ENCODE measurements at regions not wholly inside any gene's neighbourhood (a gene's known extent, or its start where the extent isn't known, plus 50 kb on each side); places are given as distances from the start of the nearest gene placed in this dataset.

DNA sequence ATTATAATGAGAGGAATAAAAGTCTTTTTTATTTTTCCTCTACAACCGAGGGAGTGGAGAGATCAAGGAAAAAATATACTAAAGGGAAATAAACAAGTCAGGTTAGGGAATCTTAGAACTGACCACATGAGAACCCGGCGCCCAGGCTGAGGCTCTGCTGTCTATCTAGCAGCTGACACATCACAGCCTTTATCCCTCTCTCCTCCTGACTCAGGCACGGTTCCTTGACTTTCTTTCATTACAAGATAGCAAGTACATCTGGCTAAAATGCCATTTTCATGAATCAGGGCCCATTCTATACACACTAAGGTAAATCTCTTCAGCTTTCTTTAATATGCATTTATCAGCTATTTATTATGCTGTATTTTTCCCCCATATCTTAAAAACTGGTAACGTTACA lies 296.0 kb downstream of the TMX3 start:
- Histone ChIP-seq H3K4me3 (ENCODE audit: low read depth in 1 of 3, low read length in 3 of 3) (no peak overlapping the region), H3K4me1 (ENCODE audit: control insufficient read depth in 4 of 4, insufficient read depth in 4 of 4, low read length in 3 of 4) (no peaks in the 10 kb centered on the region), H3K9ac (ENCODE audit: low read depth in 1 of 2, low read length in 2 of 2) (no peak overlapping the region), H3K27ac (ENCODE audit: low read depth in 1 of 2, low read length in 2 of 2) (no peak overlapping the region), H3K36me3 (ENCODE audit: control insufficient read depth in 4 of 4, insufficient read depth in 3 of 4, low read depth in 1 of 4, low read length in 3 of 4) (no peaks in the 10 kb centered on the region), H3K27me3 (ENCODE audit: control insufficient read depth in 4 of 4, insufficient read depth in 4 of 4, low read length in 3 of 4) (no peaks in the 10 kb centered on the region), H3K9me3 (ENCODE audit: control insufficient read depth in 4 of 4, low read length in 3 of 4) (no peaks in the 10 kb centered on the region)
- WGBS = 69% methylated on average over 5 of the region's 5 CpGs
- TF ChIP-seq HNF4G (IDR thresholded peaks at IDR 0.05) (no peak), JUND (IDR thresholded peaks at IDR 0.05) (no peak), FOXA2 (IDR thresholded peaks at IDR 0.05) (no peak), RAD21 (IDR thresholded peaks at IDR 0.05) (no peak), EGR1 (IDR thresholded peaks at IDR 0.05; ENCODE audit: low read depth in 2 of 2) (no peak), YY1 (IDR thresholded peaks at IDR 0.05) (no peak), RXRA (IDR thresholded peaks at IDR 0.05) (no peak), NR2F2 (IDR thresholded peaks at IDR 0.05) (no peak), TAF1 (conservative IDR thresholded peaks at IDR 0.05) (no peak), FOXA1 (IDR thresholded peaks at IDR 0.05) (no peak), SP1 (IDR thresholded peaks at IDR 0.05) (no peak), HNF4A (conservative IDR thresholded peaks at IDR 0.05) (no peak), GABPA (IDR thresholded peaks at IDR 0.05 in 1 of 2, conservative IDR thresholded peaks at IDR 0.05 in 1 of 2) (no peak)
- TF ChIP-seq, protein P1, sequence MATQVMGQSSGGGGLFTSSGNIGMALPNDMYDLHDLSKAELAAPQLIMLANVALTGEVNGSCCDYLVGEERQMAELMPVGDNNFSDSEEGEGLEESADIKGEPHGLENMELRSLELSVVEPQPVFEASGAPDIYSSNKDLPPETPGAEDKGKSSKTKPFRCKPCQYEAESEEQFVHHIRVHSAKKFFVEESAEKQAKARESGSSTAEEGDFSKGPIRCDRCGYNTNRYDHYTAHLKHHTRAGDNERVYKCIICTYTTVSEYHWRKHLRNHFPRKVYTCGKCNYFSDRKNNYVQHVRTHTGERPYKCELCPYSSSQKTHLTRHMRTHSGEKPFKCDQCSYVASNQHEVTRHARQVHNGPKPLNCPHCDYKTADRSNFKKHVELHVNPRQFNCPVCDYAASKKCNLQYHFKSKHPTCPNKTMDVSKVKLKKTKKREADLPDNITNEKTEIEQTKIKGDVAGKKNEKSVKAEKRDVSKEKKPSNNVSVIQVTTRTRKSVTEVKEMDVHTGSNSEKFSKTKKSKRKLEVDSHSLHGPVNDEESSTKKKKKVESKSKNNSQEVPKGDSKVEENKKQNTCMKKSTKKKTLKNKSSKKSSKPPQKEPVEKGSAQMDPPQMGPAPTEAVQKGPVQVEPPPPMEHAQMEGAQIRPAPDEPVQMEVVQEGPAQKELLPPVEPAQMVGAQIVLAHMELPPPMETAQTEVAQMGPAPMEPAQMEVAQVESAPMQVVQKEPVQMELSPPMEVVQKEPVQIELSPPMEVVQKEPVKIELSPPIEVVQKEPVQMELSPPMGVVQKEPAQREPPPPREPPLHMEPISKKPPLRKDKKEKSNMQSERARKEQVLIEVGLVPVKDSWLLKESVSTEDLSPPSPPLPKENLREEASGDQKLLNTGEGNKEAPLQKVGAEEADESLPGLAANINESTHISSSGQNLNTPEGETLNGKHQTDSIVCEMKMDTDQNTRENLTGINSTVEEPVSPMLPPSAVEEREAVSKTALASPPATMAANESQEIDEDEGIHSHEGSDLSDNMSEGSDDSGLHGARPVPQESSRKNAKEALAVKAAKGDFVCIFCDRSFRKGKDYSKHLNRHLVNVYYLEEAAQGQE (IDR thresholded peaks at IDR 0.05) = no peak
- TF ChIP-seq, protein P2, sequence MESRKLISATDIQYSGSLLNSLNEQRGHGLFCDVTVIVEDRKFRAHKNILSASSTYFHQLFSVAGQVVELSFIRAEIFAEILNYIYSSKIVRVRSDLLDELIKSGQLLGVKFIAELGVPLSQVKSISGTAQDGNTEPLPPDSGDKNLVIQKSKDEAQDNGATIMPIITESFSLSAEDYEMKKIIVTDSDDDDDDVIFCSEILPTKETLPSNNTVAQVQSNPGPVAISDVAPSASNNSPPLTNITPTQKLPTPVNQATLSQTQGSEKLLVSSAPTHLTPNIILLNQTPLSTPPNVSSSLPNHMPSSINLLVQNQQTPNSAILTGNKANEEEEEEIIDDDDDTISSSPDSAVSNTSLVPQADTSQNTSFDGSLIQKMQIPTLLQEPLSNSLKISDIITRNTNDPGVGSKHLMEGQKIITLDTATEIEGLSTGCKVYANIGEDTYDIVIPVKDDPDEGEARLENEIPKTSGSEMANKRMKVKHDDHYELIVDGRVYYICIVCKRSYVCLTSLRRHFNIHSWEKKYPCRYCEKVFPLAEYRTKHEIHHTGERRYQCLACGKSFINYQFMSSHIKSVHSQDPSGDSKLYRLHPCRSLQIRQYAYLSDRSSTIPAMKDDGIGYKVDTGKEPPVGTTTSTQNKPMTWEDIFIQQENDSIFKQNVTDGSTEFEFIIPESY (IDR thresholded peaks at IDR 0.05) = no peak
- TF ChIP-seq, protein P3, sequence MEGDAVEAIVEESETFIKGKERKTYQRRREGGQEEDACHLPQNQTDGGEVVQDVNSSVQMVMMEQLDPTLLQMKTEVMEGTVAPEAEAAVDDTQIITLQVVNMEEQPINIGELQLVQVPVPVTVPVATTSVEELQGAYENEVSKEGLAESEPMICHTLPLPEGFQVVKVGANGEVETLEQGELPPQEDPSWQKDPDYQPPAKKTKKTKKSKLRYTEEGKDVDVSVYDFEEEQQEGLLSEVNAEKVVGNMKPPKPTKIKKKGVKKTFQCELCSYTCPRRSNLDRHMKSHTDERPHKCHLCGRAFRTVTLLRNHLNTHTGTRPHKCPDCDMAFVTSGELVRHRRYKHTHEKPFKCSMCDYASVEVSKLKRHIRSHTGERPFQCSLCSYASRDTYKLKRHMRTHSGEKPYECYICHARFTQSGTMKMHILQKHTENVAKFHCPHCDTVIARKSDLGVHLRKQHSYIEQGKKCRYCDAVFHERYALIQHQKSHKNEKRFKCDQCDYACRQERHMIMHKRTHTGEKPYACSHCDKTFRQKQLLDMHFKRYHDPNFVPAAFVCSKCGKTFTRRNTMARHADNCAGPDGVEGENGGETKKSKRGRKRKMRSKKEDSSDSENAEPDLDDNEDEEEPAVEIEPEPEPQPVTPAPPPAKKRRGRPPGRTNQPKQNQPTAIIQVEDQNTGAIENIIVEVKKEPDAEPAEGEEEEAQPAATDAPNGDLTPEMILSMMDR (IDR thresholded peaks at IDR 0.05; ENCODE audit: low read depth, low read length, missing input control) = no peak
- TF ChIP-seq, protein P4, sequence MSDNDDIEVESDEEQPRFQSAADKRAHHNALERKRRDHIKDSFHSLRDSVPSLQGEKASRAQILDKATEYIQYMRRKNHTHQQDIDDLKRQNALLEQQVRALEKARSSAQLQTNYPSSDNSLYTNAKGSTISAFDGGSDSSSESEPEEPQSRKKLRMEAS (IDR thresholded peaks at IDR 0.05) = no peak
- TF ChIP-seq, protein P5, sequence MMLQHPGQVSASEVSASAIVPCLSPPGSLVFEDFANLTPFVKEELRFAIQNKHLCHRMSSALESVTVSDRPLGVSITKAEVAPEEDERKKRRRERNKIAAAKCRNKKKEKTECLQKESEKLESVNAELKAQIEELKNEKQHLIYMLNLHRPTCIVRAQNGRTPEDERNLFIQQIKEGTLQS (IDR thresholded peaks at IDR 0.05) = no peak
- DNase-seq (ENCODE audit: low spot score) = no peak

All from liver (tissue), 8 donors.